ENCODE measurements at regions not wholly inside any gene's neighbourhood (a gene's known extent, or its start where the extent isn't known, plus 50 kb on each side); places are given as distances from the start of the nearest gene placed in this dataset.

GRCh38 chr17:72424505-72425117 is 303.8 kb downstream of the SOX9 start:
- no peak for DNase-seq (ENCODE audit: low read depth, low spot score)

- no peak for DNase-seq (ENCODE audit: low read depth, low spot score)
Observed at GRCh38 chr17:72425133-72425793, 304.4 kb downstream of the SOX9 start.

- no peak for DNase-seq (ENCODE audit: low read depth, low spot score)
Observed at GRCh38 chr17:72425794-72426168, 305.0 kb downstream of the SOX9 start.

DNA sequence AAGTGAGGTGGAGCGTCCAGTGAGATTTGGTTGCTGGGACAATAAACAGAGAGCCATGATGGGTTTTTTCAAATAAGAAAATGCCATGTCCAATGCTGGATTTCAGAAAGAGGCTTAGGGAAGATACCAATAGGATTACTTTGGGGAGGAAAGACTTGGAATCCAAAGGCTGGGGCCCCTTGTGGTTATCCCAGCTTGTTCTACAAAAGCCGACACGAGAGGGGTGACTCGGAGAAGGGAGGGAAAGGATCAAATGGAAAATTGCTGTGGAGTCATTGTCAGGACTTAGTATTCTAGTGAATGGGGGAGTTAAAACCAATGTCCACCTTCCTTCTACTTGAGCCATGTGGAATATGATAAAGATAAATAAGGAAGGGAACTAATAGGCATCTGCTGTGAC is 305.5 kb downstream of the SOX9 start:
- DNase-seq (ENCODE audit: low read depth, low spot score) = no peak

- DNase-seq (ENCODE audit: low read depth, low spot score) = no peak
Observed at GRCh38 chr17:72426948-72427760, 306.3 kb downstream of the SOX9 start.

DNA sequence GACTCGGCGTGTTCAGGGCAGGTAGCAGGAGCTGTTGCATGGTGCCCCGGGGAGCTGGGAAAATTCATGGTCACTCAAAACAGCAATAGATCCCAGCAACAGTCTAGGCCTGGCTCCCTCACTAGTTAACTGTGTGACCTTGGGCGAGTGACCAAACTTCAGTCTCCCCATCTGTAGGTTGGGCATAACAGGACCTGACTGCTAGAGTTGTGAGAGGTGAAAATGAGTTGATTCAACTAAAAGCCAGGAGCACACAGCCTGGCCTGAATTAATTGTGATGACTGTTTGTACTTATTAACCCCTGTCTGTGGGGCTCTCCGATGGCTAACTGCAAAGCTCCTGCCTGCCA is 306.9 kb downstream of the SOX9 start:
- no peak for DNase-seq (ENCODE audit: low read depth, low spot score)

DNA sequence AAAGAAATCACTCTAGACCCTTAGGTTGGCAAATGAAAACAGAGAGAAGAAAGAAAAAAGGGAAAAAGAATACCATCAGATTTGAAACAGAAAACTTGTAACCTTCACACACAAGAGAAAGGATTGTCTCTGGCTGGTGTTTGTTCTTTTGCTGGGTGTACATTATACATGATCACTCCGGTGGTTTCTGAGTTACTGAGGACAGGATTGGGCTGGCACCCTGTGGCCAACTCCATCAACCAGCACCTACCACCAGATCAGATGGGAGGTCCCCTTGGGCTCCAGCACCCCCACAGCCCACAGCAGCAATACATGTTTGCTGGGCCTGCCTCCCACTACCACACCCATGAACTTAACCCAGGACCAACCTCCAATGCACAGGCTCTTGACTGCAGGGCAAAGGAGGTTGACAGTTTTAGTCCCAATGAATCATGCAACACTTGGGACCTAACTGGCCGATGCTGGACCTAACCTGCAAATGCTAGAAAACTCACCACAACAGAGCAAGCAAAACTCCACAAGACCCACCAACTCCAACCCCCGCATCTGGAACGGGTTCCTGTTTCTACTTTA is 308.3 kb downstream of the SOX9 start:
- no peak for DNase-seq (ENCODE audit: low read depth, low spot score)

GRCh38 chr17:72430611-72431432 is 310.0 kb downstream of the SOX9 start:
- DNase-seq (ENCODE audit: low read depth, low spot score) = no peak

DNA sequence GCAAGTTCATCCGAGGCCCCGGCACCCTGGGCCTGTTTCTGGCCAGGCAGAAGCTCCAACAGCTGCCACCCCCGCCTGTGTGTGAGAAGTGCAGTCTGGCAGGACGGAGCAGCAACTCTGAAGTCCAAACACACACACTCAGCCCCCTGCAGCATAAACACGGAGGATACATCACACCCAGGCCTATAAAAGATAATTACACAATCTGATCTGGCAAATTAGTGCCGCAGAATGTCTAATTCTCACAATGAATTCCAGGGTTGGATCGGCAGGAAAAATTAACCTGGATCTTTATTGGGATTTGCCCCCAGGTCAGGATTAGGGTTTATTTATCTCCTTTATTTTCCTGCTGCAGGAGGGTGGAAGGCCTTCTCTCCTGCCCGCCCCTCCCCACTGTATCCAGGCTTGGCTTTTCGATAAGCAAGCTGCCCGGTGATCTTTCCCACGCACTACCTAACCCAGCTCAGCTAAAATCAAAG is 311.4 kb downstream of the SOX9 start:
- no peak for DNase-seq (ENCODE audit: low read depth, low spot score)

DNA sequence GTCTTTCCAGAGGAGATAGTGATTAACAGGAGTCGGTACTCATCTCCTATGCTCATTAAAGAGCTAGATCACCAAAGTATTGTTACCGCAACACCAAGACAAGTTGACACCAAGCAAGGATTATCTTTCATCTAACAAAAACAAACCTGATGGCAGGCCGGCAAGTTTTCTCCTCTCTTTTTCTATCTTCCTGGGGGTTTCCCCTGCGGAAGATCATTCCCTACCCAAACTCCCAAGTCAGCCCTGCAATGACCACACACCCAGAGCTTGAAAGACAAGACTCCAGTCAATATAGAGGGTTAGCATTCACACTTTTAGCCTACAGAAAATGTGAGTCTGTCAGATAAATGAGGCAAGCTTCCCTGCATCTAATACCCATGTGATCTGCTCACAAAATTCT is 312.1 kb downstream of the SOX9 start:
- no peak for DNase-seq (ENCODE audit: low read depth, low spot score)

- no peak for DNase-seq (ENCODE audit: low read depth, low spot score)
Observed at GRCh38 chr17:72433797-72434196, 313.0 kb downstream of the SOX9 start.

DNA sequence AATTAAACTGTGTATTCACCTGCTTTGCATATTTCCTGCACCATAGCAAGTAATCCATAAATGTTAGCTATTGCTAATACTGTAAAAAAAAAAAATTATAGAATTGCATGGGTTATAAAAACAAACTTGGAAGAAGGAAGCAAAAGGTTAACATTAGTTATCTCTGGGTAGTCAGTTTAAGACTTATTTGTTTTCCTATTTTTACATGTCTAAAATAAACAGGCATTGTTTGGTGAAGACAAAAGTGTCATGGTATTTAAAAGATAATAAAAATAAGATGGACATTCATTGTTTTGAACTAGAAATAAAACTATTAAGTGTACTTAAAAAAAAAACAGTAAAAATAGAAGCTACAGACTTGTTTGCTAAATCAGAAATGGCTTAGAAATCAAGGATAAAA is 313.8 kb downstream of the SOX9 start:
- DNase-seq (ENCODE audit: low read depth, low spot score) = no peak

DNA sequence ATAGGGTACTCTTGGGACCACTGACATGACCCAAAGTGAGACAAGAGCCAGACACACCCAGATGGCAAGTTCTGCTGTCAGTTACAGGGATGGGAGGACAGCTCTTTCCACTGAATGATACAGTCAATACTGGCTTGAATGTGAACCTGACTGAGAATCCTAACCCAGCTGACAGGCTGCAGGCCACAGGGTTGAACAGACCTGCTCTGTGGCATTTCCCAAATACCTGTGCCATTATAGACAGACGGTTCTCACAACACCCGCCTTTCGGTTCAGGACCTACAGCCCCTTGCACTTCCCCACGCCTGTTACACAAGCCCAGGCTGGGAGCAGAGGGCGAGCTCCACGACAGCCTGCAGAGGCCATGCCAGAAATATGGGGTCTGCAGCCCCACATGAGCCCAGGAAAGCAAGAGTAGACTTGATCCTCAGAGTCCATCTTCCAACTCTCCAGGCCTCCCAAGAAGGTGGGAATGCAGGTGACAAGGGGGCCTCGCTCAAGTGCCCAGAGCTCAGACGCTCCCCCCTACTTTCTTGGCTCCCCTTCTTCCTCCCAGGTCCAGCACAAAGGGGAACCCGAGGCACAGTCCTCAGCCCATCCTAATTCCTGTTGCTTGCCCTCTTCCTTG is 314.3 kb downstream of the SOX9 start:
- DNase-seq (ENCODE audit: low read depth, low spot score) = no peak

- DNase-seq (ENCODE audit: low read depth, low spot score) = no peak
Observed at GRCh38 chr17:72438783-72439182, 318.0 kb downstream of the SOX9 start.

DNA sequence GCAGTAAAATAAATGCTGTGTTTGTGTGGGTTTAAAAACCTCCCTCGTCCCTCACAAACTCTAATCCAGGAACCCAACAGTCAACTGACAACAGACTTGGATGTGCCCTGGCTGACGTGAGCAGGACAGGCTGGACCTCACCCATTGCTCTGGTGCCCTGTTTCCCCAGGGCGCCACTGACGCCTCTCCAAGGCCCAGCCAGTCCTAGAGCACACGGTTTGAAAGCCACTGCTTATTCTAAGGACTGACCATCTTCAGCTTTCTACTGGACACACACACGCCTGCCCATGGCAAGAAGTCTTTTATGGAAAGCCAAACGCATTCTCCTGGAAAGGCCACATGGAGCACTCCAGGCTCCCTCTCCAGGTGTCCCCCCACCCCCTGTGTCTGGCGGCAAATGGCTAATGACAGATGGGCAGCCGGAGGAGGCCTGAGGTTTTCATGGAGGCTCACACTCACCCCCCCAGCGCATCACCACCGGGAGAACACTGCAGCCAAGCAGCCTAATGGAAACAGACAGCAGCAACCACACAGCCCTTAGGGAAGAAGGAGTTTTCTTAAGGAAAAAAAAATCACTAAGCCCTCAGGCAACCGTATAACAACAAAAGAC is 319.2 kb downstream of the SOX9 start:
- no peak for DNase-seq (ENCODE audit: low read depth, low spot score)

- DNase-seq (ENCODE audit: low read depth, low spot score) = no peak
Observed at GRCh38 chr17:72440961-72441360, 320.1 kb downstream of the SOX9 start.

GRCh38 chr17:72441909-72442308 is 321.1 kb downstream of the SOX9 start:
- no peak for DNase-seq (ENCODE audit: low read depth, low spot score)

DNA sequence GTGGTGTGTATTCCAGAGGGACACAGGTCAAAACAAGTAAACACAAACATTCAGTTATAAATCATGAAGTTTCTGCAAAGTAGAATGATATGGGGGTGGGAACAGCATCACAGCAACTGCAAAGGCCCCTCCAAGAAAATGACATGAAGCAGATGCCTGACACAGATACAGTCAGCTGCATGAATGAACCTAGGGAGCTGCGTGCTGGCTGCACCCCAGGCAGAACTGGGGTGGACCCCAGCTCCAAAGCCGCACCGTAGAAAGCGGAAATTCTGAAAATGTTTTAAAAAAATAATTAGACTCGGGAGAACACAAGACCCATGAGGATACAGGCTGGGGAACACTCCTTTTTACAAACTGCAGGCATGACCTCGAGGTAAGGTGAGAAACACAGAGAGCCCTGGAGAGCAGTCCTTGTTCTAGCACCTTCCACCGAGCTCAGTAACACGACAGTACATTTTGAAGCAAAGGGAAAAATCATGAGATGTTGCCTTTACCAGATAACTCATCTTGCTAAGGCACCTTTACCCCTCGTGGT is 323.8 kb downstream of the SOX9 start:
- no peak for DNase-seq (ENCODE audit: low read depth, low spot score)

- DNase-seq (ENCODE audit: low read depth, low spot score) = no peak
Observed at GRCh38 chr17:72445055-72445991, 324.5 kb downstream of the SOX9 start.

Measured in astrocyte of the hippocampus (primary cell).